Lower leg skin (tissue), 4 donors: ENCODE measurements at regions not wholly inside any gene's neighbourhood (a gene's known extent, or its start where the extent isn't known, plus 50 kb on each side); places are given as distances from the start of the nearest gene placed in this dataset.

Experiments
- DNase-seq, 2 donors: peaks; one replicate each; pipeline ENCODE4 v3.0.0-alpha.2; 2019; ENCODE audit warnings: low spot score in 2 of 2
- H3K4me3 ChIP-seq: fragments of 200-600 bp; sonication (generic); 2 replicates; pipeline ENCODE4 v1.5.1; 2017; ENCODE audit warnings: mild to moderate bottlenecking, low read depth; ENCODE audit not compliant: poor library complexity, severe bottlenecking
- POLR2A ChIP-seq, 2 donors: fragments of 450-650 bp; IDR thresholded peaks; one replicate each; pipeline ENCODE4 v1.6.1; 2016 to 2017; ENCODE audit warnings: antibody characterized with exemption in 2 of 2, mild to moderate bottlenecking in 1 of 2, moderate library complexity in 1 of 2
- WGBS, 2 donors: methylation state at CpG; one replicate each; pipeline ENCODE4 v1.1.5; 2018; 5-methylcytosine and 5-hydroxymethylcytosine counted together
- intact Hi-C: fragments of 100-400 bp; cut with DNase I; formaldehyde crosslinking; loops from one replicate; pipeline ENCODE4 v1.15.0; 2023; ENCODE audit warnings: low total_unique reads
- TF ChIP-seq, protein P1 (sequence below), 3 donors: fragments of 450-650 bp; IDR thresholded peaks; one replicate each; pipeline ENCODE4 v1.5.1; 2016; ENCODE audit warnings: antibody characterized with exemption in 3 of 3, mild to moderate bottlenecking in 3 of 3, moderate library complexity in 2 of 3

DNA sequence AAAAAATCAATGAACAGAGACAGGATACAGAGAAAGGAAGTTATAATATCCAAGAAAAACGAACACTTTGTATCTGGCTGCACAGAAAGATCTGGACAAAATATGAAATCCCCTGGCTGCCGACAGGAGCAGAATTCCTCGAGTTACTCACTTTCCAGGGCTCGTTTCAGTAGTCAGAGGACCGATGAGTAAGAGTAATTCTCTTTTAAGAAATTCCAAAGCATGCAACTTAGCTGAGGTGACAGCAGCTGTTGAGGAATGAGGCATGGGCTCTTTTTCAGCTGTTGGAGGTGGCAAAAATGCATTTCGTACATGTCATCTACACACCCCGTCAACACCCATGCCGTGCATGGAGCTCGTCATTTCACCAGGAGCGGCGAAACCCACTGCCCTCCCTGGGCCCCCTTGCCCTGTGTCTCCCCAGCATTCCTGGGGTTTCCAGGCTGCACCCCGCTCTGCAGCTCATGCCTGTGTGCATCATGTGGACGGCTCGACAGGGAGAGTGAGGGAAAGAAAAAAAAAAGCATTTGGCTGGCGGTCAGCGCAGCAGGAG, 210.8 kb upstream of the SMIM21 start:
- 38 to 46% methylated on average over 16 of the region's 16 CpGs for WGBS, 2 donors
- DNase-seq, result no peak
- H3K4me3 ChIP-seq, result no peak overlapping the region
- TF ChIP-seq POLR2A (IDR thresholded peaks at IDR 0.05), result no peak
- TF ChIP-seq, protein P1, sequence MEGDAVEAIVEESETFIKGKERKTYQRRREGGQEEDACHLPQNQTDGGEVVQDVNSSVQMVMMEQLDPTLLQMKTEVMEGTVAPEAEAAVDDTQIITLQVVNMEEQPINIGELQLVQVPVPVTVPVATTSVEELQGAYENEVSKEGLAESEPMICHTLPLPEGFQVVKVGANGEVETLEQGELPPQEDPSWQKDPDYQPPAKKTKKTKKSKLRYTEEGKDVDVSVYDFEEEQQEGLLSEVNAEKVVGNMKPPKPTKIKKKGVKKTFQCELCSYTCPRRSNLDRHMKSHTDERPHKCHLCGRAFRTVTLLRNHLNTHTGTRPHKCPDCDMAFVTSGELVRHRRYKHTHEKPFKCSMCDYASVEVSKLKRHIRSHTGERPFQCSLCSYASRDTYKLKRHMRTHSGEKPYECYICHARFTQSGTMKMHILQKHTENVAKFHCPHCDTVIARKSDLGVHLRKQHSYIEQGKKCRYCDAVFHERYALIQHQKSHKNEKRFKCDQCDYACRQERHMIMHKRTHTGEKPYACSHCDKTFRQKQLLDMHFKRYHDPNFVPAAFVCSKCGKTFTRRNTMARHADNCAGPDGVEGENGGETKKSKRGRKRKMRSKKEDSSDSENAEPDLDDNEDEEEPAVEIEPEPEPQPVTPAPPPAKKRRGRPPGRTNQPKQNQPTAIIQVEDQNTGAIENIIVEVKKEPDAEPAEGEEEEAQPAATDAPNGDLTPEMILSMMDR (IDR thresholded peaks at IDR 0.05), result no peak
- intact Hi-C loops, result no loop called here

DNA sequence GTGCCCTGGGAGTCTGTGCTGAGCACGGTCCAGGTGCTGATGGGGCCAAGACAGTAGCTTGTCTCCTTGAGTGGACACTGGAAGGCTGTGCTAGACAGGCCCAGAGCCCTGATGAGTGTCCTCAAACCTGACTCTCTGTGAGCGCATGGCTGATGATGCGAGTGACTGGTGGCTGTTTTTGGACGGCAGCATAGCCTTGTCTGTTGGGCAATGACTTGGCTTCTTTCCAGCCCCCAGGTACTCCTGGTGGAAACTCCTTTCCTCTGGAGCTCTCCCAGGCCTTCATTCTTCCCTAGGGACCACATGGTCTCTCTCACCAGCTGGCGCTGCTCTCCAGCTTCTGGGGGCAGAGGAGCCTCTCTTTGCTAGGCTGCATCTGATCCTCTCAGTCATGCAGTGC, 207.6 kb upstream of the SMIM21 start:
- TF ChIP-seq, protein P1 (IDR thresholded peaks at IDR 0.05), result no peak
- no peak for TF ChIP-seq POLR2A (IDR thresholded peaks at IDR 0.05)
- WGBS, 2 donors, result 79 to 88% methylated on average over 5 of the region's 5 CpGs
- intact Hi-C loops, result no loop called here
- no peak for DNase-seq
- H3K4me3 ChIP-seq, result no peak overlapping the region

DNA sequence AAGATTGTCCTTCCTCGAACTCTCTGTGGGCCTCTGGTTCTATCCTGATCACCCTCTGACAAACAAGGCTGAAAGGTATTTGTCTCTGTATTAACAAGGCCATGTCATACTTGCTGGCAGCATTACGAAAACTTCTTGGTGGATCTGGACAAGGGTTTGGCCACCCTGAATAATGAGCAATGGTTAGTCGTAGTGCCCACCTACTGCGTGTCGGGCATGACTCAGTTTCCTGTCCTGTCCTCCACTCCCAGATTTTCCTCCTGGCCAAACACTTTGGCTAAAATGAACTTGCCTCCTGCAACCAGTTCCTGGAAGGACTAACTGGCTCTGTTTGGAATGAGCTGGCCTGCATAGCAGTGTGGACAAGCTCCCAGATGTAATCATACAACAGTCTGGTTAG, 198.5 kb upstream of the SMIM21 start:
- TF ChIP-seq POLR2A (IDR thresholded peaks at IDR 0.05), result no peak
- TF ChIP-seq, protein P1 (IDR thresholded peaks at IDR 0.05), result no peak
- no peak for DNase-seq
- WGBS, 2 donors, result 76 to 77% methylated on average over 5 of the region's 5 CpGs
- intact Hi-C loops, result no loop called here
- H3K4me3 ChIP-seq, result no peak overlapping the region

DNA sequence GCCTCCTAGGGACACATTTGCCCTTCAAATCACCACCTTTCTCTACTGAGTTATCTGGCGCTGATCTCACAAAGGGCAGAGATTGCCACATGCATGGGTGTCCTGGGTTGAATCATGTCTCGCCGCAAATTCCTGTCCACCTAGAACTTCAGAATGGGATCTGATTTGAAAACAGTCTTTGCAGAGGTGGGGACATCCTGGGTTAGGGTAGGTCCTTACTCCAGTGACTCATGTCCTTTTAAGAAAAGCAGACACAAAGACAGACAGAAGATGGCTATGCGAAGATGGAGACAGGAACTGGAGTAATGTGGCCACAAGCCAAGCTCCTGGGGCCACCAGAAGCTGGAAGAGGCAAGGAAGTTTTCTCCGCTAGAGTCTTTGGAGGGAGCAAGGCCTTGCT, 197.4 kb upstream of the SMIM21 start:
- no peak for TF ChIP-seq POLR2A (IDR thresholded peaks at IDR 0.05)
- TF ChIP-seq, protein P1 (IDR thresholded peaks at IDR 0.05), result no peak
- no peak for DNase-seq
- 90 to 92% methylated on average over 5 of the region's 5 CpGs for WGBS, 2 donors
- intact Hi-C loops, result no loop called here
- H3K4me3 ChIP-seq, result no peak overlapping the region

DNA sequence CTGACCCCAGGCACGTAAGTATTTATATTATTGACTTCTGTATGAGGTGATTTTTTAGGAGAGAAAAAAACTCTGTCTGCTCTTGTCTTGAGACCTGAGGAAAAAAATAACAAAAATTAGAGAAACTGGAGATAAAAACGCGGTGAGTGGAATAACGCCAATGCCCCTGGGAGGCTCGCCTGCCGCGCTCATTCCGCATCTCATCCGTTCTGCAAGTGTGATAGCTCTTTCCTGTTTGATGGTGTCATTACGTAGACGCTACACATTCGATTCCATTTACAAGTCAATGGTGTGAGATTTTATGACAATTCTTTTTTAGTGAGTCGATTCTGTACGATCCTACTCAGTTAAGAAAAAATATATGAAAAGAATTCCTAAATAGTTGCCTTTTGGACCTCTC, 194.3 kb upstream of the SMIM21 start:
- intact Hi-C loops, result no loop called here
- no peak for TF ChIP-seq POLR2A (IDR thresholded peaks at IDR 0.05)
- TF ChIP-seq, protein P1 (IDR thresholded peaks at IDR 0.05), result no peak
- no peak for DNase-seq
- H3K4me3 ChIP-seq, result no peak overlapping the region
- 93 to 94% methylated on average over 14 of the region's 14 CpGs for WGBS, 2 donors

DNA sequence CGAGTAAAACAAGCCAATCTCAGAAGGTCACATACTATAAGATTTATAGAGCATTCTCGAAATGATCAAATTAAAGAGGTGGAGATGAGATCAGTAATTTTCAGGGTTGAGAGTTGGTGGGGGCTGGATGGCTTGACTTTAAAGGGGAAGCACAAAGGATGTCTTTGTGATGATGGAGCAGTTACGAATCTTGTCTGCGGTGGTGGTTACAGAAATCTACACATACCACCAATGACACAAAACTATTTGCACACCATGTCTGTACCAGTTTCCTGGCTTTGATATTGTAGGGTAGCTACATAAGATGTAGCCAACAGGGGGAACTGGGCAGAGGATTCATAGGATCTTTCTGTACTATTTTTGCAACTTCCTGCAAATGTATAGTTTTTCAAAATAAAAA, 190.6 kb upstream of the SMIM21 start:
- H3K4me3 ChIP-seq, result no peak overlapping the region
- intact Hi-C loops, result no loop called here
- no peak for TF ChIP-seq POLR2A (IDR thresholded peaks at IDR 0.05)
- TF ChIP-seq, protein P1 (IDR thresholded peaks at IDR 0.05), result no peak
- WGBS, 2 donors, result 88% methylated on average over 4 of the region's 4 CpGs
- DNase-seq, result no peak
